ENCODE measurements at regions not wholly inside any gene's neighbourhood (a gene's known extent, or its start where the extent isn't known, plus 50 kb on each side); places are given as distances from the start of the nearest gene placed in this dataset.

GRCh38 chr21:31479714-31480113 lies 135.7 kb upstream of the TIAM1 start:
- Histone ChIP-seq H3K9me3 (peaks cover 4% of the 10 kb centered on the region), H3K27me3 (replicated peaks; ENCODE audit: insufficient read depth) (no peaks in the 10 kb centered on the region), H3K4me3 (no peak overlapping the region), H3K27ac (no peak overlapping the region), H3K4me1 (ENCODE audit: control insufficient read depth in 1 of 2, low read depth in 2 of 2) (no peaks in the 10 kb centered on the region), H3K36me3 (no peaks in the 10 kb centered on the region)
- ATAC-seq (ENCODE audit: insufficient number of reproducible peaks, low FRiP score, low read depth) (no peak), DNase-seq (ENCODE audit: low spot score) (no peak)
- no peak for TF ChIP-seq CTCF (IDR thresholded peaks at IDR 0.05)

GRCh38 chr21:31479222-31479621 lies 135.2 kb upstream of the TIAM1 start:
- H3K27ac ChIP-seq = no peak overlapping the region
- no peaks in the 10 kb centered on the region for H3K36me3 ChIP-seq
- no peak for TF ChIP-seq CTCF (IDR thresholded peaks at IDR 0.05)
- DNase-seq (ENCODE audit: low spot score) = no peak
- H3K4me1 ChIP-seq (ENCODE audit: control insufficient read depth in 1 of 2, low read depth in 2 of 2) = no peaks in the 10 kb centered on the region
- no peak for ATAC-seq (ENCODE audit: insufficient number of reproducible peaks, low FRiP score, low read depth)
- peaks cover 4% of the 10 kb centered on the region for H3K9me3 ChIP-seq
- no peak overlapping the region for H3K4me3 ChIP-seq
- H3K27me3 ChIP-seq (replicated peaks; ENCODE audit: insufficient read depth) = no peaks in the 10 kb centered on the region

- Histone ChIP-seq H3K4me3 (no peak overlapping the region), H3K27ac (no peak overlapping the region), H3K27me3 (replicated peaks; ENCODE audit: insufficient read depth) (no peaks in the 10 kb centered on the region), H3K9me3 (peaks cover 4% of the 10 kb centered on the region), H3K4me1 (ENCODE audit: control insufficient read depth in 1 of 2, low read depth in 2 of 2) (no peaks in the 10 kb centered on the region), H3K36me3 (no peaks in the 10 kb centered on the region)
- DNase-seq (ENCODE audit: low spot score) = no peak
- ATAC-seq (ENCODE audit: insufficient number of reproducible peaks, low FRiP score, low read depth) = no peak
- TF ChIP-seq CTCF (IDR thresholded peaks at IDR 0.05) = no peak
Measured at GRCh38 chr21:31476263-31477022, 132.4 kb upstream of the TIAM1 start.

- no peak for ATAC-seq (ENCODE audit: insufficient number of reproducible peaks, low FRiP score, low read depth)
Measured at GRCh38 chr21:31475223-31475622, 131.2 kb upstream of the TIAM1 start.

More at GRCh38 chr21:31475223-31475622, 131.2 kb upstream of the TIAM1 start:
- no peak for DNase-seq (ENCODE audit: low spot score)
- no peak for TF ChIP-seq CTCF (IDR thresholded peaks at IDR 0.05)
- Histone ChIP-seq H3K9me3 (no peaks in the 10 kb centered on the region), H3K27ac (no peak overlapping the region), H3K27me3 (replicated peaks; ENCODE audit: insufficient read depth) (no peaks in the 10 kb centered on the region), H3K4me1 (ENCODE audit: control insufficient read depth in 1 of 2, low read depth in 2 of 2) (no peaks in the 10 kb centered on the region), H3K4me3 (no peak overlapping the region), H3K36me3 (no peaks in the 10 kb centered on the region)

All from thoracic aorta (tissue), 2 donors.